CD4-positive, alpha-beta T cell treated with Interleukin-17A for 1 hour (primary cell): ENCODE measurements at regions not wholly inside any gene's neighbourhood (a gene's known extent, or its start where the extent isn't known, plus 50 kb on each side); places are given as distances from the start of the nearest gene placed in this dataset.
"Not testable (repeated sequence)": the region's sequence is repeated elsewhere in the genome, so short reads cannot be mapped to it uniquely, and the experiment has no call there.

Experiments used
- DNase-seq: peaks from one replicate; pipeline ENCODE4 v3.0.0-alpha.2; 2020

DNA sequence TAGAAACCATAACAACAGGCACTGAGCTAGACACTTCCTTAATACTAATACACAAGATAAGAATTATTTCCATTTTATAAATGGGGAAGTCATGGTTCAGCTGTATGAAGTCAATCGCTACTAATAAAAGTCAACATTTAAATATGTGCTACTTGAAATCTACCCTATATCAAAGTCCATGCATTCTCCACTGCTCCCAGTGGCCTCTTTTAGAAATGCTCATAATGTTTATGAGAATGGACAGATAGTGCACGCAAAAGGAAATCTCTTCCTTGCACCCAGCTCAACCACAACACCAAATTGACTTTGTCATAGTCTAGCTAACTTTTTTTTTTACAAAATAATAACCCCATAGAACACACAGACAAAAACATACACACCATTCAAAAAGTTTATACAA is 281.7 kb upstream of the CXADR start:
- DNase-seq: no peak

DNA sequence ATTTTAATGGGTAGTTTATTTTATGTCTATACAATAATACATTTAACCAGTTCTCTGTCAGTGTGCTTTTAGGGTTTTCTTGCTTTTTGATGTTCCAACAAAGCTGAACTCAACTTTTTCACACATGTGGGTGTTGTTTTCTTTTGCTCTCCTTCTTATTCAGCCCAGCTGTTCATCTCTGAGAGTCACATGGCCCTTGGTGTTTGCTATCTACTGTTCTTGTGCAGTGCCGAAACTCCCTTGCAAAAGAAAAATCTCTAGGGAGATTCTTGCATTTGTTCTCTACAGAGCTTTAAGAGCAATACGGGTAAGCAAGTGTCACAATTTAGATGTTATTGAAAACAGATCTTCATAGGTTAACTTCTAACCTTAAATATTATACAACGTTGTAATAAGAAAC is 281.1 kb upstream of the CXADR start:
- no peak for DNase-seq

DNA sequence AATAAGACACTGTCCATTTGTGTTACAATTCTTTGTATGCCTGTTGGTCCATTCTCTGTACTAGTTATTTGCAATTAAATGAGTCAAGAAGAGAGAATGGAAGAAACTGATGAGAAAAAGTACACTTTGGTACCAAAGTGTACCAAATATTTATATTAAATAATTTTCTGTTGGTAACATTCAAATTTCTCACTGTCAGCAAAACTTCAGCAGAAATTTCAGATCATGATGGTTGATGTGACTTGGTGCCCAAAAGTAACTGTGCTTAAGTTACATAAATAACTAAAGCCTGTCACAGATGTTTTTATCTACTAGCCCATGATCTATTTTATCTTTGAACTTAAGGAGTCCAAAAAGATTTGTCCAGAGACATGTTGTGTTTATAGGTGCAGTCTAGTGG is 274.4 kb upstream of the CXADR start:
- DNase-seq: no peak

DNA sequence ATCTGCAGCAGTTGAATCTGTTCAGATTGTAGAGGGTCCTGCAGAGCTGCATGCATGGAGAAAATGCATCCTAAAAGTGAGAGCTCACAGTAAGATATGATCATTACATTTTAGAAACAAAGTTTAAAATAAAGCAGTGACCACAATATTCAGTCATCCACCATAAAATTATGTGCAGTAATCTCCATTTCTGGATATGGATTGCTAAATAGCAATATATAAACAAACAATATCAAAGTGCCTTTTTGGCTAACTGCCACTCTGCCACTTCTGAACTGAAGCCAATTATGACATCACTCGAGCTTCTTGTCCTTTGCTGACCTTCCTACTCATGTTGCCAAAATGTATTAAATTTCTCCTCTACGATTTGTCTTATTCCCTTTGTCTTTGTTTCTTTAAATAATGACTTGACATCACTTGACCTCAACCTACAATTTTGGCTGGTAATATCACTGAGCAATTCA is 262.0 kb upstream of the CXADR start:
- no peak for DNase-seq

DNA sequence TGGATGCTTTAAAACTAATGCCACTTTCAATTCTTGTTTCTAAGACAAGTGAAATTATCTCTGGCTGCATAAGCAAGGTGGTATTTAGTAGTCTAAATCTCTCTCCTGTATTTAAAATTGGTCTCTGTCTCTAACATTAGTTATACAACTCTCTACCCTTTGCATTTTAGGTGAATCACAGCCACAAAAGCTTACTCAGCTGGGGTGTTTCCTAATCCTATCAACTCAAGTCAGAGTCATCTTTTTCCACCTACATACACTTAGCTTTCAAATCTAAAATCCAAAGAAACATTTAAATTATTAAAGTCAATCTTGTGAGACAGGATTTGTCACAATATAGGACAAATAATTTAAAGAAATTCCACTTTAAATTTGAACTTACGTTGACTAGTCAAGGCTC is 255.1 kb upstream of the CXADR start:
- no peak for DNase-seq

DNA sequence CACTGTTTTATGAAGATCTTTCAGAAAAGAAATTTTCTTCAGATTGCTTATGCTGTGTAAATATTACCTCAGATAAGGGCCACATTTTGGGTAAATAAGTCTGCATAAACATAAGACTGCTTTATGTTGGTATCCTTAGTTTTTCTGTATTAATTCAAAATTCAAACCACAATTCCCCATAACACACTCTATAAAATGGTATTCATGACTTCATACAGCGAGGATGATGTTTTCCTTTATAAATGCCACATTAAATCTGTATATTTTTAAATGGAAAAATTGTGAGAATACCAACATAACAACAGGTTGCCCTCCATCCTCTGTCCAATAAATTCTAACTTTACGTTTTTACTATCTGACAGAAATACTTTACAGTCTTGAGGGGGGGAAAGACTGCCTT is 248.7 kb upstream of the CXADR start:
- DNase-seq: no peak

DNA sequence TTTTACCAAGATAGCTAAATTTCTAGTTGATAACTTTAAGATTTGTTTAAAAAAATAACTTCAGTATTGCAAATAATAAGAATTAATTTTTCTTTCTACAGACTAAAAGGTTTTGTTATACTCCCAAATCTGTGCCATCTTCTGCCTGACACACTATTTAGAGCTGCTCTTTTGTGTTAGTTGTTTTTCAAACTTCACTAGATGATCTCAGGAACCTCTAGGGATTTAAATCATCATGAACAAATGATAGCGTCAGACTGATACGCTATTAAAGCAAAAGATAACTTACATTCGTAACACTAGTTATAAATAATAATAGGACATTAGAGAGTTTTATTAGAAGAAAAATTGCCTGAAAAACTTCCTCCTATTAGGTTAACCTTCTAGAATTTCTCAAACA is 243.1 kb upstream of the CXADR start:
- no peak for DNase-seq

DNA sequence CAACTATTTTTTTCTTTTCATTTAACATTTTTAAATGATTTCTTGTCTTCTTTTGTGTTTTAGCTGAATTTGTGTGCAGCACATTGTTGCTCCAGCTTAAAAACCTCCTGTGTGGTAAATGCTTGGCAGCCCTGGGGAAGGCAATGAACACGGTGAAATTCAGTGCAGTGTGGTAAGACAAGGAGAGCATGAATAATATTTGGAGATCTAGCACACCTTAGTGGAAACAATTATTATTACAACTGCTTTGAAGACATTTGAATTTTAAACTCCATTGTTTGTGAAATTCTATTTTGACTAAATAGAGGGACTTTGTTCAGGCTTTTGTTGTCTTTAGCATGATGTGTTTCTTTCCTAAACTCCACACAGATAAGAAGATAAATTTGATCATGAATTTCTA is 242.6 kb upstream of the CXADR start:
- DNase-seq: no peak

DNA sequence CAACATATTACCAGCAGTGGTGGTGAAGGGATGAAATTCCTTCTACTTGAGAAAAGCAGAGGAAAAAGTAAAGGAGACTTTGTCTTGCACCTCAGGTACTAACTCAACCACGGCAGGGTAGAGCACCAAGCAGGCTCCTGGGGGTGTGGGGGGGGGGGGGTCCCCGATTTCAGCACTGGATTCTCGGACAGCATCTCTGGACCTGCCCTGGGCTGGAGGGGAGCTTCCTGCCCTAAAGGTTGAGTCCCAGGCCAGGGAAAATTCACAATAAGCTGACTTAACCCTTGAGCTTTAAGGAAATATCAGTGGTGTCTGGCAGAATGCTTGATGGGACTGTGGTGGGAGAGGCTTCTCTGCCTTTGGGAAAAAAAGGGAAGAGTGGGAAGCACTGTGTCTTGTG is 233.2 kb upstream of the CXADR start:
- no peak for DNase-seq

DNA sequence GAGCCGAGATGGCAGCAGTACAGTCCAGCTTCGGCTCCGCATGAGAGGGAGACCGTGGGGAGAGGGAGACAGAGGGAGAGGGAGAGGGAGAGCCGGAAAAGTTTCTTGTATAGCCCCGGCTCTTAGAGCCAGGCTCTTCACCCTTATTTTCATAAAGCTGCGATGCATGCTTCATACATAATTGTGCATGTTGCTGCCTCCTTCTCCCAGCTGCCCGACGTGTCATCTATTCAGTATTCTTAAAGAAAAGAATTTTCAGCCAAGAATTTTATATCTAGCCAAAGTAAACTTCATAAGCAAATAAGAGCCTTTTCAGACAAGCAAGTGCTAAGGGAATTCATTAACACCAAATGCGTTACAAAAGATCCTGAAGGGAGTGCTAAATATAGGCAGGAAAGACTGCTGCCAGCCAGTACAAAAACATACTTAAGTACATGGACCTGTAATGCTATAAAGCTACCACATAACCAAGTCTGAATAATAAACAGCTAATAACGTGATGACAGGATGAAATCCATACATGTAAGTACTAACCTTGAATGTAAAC is 219.8 kb upstream of the CXADR start:
- DNase-seq: not testable (repeated sequence)

DNA sequence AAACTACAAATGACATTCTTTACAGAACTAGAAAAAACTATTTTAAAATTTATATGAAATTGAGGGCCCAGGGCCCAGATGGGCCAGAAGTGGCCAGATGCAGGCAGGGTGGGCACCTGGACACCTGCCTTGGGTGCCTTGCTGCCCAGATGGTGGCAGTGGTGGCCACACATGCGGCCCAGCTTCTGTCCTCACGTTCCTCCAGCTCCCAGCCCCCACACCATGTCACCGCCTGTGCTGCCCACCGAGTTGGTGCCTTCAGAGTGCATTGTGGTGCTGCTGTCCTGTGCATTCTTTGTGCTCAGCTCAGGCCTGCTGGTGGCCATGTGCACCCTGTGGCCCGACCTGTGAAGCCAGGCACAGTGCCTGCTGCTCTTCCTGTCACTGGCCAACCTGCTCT is 216.8 kb upstream of the CXADR start:
- no peak for DNase-seq

DNA sequence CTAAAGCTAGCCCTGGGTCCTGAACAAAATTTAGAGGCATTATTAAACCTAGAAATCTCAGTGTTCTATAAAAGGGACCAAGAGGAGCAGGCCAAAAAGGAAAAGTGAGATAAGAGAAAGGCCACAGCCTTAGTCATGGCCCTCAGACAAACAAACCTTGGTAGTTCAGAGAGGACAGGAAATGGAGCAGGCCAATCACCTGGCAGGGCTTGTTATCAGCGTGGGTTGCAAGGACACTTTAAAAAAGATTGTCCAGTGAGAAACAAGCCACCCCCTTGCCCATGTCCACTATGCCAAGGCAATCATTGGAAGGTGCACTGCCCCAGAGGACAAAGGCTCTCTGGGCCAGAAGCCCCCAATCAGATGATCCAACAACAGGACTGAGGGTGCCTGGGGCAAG is 213.3 kb upstream of the CXADR start:
- DNase-seq: not testable (repeated sequence)

DNA sequence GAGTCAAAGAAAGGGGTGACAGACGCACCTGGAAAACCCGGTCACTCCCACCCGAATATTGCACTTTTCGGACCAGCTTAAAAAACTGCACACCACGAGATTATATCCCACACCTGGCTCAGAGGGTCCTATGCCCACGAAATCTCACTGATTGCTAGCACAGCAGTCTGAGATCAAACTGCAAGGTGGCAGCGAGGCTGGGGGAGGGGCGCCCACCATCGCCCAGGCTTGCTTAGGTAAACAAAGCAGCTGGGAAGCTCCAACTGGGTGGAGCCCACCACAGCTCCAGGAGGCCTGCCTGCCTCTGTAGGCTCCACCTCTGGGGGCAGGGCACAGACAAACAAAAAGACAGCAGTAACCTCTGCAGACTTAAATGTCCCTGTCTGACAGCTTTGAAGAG is 185.1 kb upstream of the CXADR start:
- not testable (repeated sequence) for DNase-seq

DNA sequence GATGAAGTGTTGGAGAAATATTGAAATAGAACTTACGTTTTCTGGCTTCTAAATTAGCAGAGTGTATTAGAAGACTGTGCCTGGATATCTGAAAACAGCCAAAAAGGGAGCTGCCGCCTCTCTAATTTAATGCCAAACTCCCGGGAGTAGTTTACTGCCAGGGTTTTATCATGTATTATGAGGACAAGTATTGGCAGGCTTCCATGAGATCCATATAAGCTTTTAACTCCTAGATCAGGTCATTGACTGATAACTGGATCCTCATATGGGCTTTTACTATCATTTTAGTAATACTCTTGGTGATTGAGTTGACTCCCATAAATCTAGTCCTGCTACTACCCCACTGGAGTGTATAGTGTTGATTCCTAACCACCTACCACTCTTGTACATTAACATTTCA is 178.4 kb upstream of the CXADR start:
- DNase-seq: no peak

DNA sequence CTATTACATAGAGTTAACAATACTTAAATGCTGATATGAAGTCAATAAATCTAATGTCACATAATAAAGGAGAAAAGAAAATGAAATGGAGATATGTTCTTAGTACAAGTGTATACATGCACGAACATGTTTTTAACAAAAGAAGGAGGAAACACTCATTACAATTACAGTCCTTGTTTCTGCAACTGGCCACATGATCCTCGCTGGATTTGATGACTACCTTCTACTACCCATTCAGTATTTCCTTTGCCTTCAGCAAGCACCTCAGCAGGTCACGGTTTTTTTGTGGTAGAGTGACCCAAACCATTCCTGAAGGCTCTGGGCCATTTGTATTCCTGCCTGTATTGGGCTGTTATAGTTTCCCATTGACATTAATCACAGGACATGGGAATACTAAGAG is 172.8 kb upstream of the CXADR start:
- DNase-seq: no peak

DNA sequence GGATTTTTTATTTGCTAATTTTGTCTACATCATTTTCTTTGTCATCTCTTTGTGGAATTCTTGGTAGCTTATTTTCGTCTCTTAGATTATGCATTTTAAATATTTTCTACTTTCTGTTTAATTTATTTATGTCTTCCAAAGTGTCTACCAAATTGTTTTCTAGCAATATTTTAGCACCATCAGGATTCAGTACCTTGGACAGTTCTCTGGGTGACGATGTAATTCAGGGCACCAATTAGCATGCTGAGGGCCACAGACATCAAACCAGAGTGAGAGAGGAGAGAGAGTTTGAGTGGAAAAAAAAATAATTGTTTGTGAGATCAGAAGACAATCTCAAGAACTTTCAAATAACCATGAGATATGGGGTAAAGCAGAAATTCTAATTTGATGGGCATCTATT is 169.8 kb upstream of the CXADR start:
- DNase-seq: no peak

DNA sequence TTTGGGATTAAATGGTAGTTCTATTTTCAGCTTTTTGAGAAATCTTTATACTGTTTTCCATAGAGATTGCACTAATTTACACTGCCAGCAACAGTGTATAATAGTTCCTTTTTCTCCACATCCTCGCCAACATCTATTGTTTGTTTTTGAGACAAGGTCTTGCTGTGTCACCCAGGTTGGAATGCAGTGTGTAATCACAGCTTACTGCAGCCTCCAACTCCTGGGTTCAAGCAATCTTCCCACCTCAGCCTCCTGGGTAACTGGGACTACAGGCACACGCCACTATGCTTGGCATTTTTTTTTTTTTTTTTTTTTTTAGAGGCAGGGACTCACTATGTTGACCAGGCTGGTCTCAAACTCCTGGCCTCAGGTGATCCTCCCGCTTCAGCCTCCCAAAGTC is 164.5 kb upstream of the CXADR start:
- DNase-seq: no peak

DNA sequence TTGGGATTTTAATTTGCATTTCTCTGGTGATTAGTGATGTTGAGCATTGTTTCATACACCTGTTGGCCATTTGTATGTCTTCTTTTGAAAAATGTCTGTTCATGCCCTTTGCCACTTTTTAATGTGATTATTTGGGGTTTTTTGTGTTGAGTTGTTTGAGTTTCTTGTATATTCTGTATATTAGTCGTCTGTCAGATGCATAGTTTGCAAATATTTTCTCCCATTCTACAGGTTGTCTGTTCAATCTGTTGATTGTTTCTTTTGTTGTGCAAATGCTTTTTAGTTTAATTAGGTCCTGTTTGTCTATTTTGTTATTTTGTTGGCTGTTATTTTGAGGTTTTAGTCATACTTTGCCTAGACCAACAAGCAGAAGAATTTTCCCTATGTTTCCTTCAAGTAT is 164.0 kb upstream of the CXADR start:
- no peak for DNase-seq

DNA sequence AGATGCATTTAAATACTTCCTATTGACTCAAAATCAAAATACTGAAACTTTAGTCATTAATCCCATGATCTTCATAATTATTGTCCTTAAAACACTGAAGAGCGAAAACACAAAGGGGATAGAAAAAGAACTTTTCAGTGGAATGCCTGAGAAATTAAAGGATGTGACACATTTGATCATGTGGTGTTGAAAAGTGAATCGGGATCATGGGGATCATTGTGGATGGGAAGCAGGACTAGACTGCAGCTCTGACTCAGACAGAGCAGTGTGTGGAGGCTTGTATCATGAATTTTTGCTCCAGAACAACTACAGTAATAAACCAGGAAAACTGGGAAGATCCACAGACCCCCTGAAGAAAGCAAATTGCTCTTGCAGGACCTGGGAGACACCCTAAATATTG is 161.1 kb upstream of the CXADR start:
- no peak for DNase-seq

DNA sequence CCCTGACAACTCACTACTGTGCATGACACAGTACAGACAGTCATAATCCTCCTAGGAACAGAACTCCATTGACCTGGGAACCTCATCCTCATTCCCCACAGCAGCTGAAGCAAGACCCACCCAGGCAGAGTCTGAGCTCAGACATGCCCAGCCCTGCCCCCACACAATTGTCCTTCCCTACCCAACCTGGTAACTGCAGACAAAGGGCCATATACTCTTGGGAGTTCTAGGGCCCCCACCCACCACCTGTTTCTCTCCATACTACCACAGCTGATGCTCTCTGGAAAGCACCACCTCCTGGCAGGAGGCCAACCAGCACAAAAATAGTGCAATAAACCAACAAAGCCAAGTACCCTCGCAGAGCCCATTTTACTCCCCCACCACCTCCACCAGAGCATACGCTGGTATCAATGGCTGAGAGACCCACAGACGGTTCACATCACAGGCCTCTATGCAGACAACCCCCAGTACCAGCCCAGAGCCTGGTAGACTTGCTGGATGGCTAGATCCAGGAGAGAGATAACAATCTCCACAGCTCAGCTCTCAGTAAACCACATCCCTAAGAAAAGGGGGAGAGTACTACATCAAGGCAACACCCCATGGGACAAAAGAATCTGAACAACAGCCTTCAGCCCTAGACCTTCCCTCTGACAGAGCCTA is 159.7 kb upstream of the CXADR start:
- no peak for DNase-seq

DNA sequence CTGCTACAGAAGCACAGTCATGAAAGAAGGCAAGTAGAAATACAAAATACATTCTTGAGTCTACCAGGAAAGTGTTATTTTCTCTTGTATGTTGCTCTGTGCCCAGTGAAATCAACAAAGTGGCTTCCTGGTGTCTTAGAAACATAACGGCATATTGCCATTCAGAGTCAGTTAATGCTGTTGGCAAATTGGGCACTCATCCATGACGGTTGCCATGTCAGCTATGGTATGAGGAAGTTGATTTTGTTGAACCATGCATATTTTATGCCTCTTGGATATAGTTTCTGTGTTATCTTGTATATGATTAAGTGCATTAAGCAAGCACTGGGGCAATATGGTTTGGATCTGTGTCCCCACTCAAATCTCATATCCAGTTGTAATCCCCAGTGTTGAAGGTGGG is 153.1 kb upstream of the CXADR start:
- DNase-seq: no peak

DNA sequence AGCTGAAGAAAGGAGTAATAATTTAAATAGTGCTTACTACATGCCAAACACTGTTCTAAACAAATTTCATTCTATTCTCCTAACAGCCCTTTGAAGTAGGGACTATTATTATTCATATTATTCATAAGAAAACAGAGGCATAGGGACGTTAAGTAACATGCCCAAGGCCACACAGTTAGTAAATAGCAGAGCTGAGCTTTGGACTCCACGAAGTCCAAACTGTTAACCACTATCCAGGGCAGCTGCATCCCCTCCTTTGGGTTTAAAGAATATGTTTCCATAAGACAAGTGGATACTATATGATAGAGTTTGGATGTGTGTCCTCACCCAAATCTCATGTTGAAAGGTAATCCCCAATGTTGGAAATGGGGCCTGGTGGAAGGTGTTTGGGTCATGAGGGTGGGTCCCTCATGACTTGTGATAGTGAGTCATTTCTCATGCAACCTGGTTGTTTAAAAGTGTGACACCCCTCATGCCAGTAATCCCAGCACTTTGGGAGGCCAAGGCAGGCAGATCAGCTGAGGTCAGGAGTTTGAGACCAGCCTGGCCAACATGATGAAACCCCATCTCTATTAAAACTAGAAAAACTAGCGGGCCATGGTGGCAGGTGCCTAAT is 144.0 kb upstream of the CXADR start:
- no peak for DNase-seq

DNA sequence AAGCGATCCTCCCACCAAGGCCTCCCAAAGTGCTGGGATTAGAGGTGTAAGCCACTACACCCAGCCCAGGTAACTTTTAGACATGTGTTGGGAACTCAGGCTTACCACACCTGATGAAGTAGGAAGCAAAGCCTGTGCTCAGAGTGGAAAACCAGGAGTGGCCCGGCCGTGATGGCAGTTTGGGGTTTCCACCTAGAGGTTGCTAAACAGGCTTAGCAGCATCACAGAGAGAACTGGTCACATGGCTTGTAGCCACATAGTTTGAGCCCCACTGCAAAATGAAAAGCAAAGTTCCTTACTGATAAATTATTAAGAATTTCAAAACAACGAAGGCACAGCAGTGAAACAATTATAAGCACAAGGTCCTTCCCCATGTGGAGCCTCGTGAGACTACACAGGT is 142.6 kb upstream of the CXADR start:
- no peak for DNase-seq

DNA sequence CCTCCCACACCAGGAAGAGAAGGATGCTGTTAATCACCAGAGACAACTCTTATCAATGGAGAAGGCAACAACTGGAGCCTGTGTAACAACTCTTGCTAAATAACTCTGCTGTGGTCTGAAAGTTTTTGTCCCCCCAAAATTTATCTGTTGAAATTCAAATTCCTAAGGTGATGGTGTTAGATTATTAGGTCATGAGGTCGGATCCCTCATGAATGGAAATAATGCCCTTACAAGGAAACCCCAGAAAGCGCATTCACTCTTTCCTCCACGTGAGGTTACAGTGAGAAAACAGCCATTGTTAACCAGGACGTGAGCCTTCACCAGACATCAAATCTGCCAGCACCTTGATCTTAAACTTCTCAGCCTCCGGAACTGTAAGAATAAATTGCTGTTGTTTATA is 141.9 kb upstream of the CXADR start:
- no peak for DNase-seq

DNA sequence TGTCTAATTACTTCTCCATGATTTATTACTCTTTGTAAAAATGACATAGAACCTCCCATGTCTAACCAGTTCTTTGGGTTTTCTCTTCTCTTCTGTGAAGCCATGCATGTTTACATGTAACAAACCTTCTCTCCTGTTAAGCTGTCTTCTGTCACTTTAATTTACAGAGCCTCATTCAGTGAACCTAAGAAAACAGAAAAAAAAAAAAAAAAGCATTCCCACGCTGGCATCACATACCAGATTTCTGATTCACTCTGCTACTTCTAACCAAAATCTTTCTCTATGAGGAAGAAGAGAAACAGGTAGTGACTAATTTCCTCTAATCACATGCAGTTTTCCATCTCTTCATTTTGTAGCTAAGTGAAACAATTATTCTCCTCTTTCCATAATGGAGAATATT is 141.4 kb upstream of the CXADR start:
- no peak for DNase-seq
